DOHH2 (cell line): ENCODE measurements at regions not wholly inside any gene's neighbourhood (a gene's known extent, or its start where the extent isn't known, plus 50 kb on each side); places are given as distances from the start of the nearest gene placed in this dataset.

Source experiments
- H3F3A ChIP-seq: fragments of 200-600 bp; sonication (generic), shearing (Covaris generic); 2 replicates; pipeline ENCODE4 v1.6.0; 2016; ENCODE audit warnings: antibody characterized with exemption, mild to moderate bottlenecking; ENCODE audit not compliant: control insufficient read depth, insufficient read depth
- H3K27ac ChIP-seq: fragments of 200-600 bp; sonication (generic); 2 replicates; pipeline ENCODE4 v1.5.1; 2014; ENCODE audit warnings: low read depth, mild to moderate bottlenecking, low read length, moderate library complexity
- H3K27me3 ChIP-seq: fragments of 200-600 bp; sonication (generic); 2 replicates; pipeline ENCODE4 v1.6.1; 2014; ENCODE audit warnings: mild to moderate bottlenecking, low read length, mixed read lengths; ENCODE audit not compliant: control insufficient read depth
- H3K36me3 ChIP-seq: fragments of 200-600 bp; sonication (generic); 2 replicates; pipeline ENCODE4 v1.6.1; 2014; ENCODE audit warnings: mild to moderate bottlenecking, low read length, moderate library complexity, mixed read lengths; ENCODE audit not compliant: control insufficient read depth
- H3K4me1 ChIP-seq: fragments of 200-600 bp; sonication (generic); 2 replicates; pipeline ENCODE4 v1.6.1; 2014; ENCODE audit warnings: mild to moderate bottlenecking, low read length, mixed read lengths; ENCODE audit not compliant: control insufficient read depth
- H3K4me2 ChIP-seq: fragments of 200-600 bp; sonication (generic); 2 replicates; pipeline ENCODE4 v1.6.0; 2014; ENCODE audit warnings: mild to moderate bottlenecking, low read length, moderate library complexity
- H3K4me3 ChIP-seq: fragments of 200-600 bp; sonication (generic); 2 replicates; pipeline ENCODE4 v1.5.1; 2014; ENCODE audit warnings: mild to moderate bottlenecking, low read length, mixed read lengths
- H3K79me2 ChIP-seq: fragments of 200-600 bp; sonication (generic); 2 replicates; pipeline ENCODE4 v1.6.1; 2014; ENCODE audit warnings: mild to moderate bottlenecking, low read length, mixed read lengths; ENCODE audit not compliant: control insufficient read depth
- H3K9me2 ChIP-seq: fragments of 200-600 bp; sonication (generic); replicated peaks from 2 replicates; pipeline ENCODE4 v1.6.1; 2014; ENCODE audit warnings: mild to moderate bottlenecking, low read length, mixed read lengths; ENCODE audit not compliant: control insufficient read depth
- H3K9me3 ChIP-seq: fragments of 200-600 bp; sonication (generic); 2 replicates; pipeline ENCODE4 v1.6.1; 2014; ENCODE audit warnings: antibody characterized with exemption, low read length, mixed read lengths; ENCODE audit not compliant: control insufficient read depth, insufficient read depth
- H4K20me1 ChIP-seq: fragments of 200-600 bp; sonication (generic); 2 replicates; pipeline ENCODE4 v1.6.0; 2014; ENCODE audit warnings: low read depth, mild to moderate bottlenecking, antibody characterized with exemption, low read length, moderate library complexity; ENCODE audit not compliant: control insufficient read depth, insufficient read depth
- EZH2phosphoT487 ChIP-seq: fragments of 200-600 bp; sonication (generic); IDR thresholded peaks from 2 replicates; pipeline ENCODE4 v1.6.1; 2017; ENCODE audit warnings: borderline replicate concordance, mild to moderate bottlenecking, antibody characterized with exemption, low read length, moderate library complexity, mixed read lengths
- TF ChIP-seq, protein P1 (sequence below): fragments of 200-600 bp; sonication (generic); IDR thresholded peaks from one replicate; pipeline ENCODE4 v1.5.1; 2014; ENCODE audit warnings: antibody characterized with exemption, mild to moderate bottlenecking, low read depth, low read length; ENCODE audit not compliant: poor library complexity, severe bottlenecking

DNA sequence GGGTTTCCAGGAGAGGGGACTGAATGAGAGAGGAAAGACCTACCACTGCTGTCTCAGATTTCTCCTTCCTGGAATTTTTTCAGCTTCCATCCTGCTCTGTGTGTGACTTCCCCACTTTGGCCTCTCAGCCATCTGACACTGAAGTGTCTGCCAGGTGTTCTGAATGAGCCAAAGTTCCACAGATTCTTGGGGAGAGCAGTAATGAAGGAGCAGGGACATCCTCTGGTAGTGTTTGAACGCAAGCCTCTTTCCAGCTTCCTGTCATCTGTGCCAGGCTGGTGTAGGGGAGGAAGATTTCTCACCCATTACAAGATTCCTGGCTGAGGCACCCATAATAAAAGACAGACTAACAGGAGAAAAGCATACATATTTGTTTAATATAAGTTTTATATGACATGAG, 141.7 kb upstream of the NRXN3 start:
- no peaks in the 10 kb centered on the region for H3K9me3 ChIP-seq
- H3F3A ChIP-seq = no peaks in the 10 kb centered on the region
- H3K27ac ChIP-seq = no peak overlapping the region
- no peak overlapping the region for H3K4me3 ChIP-seq
- H3K27me3 ChIP-seq = peaks cover 3% of the 10 kb centered on the region
- H3K4me1 ChIP-seq = no peaks in the 10 kb centered on the region
- no peak overlapping the region for H3K4me2 ChIP-seq
- no peaks in the 10 kb centered on the region for H3K9me2 ChIP-seq
- no peaks in the 10 kb centered on the region for H4K20me1 ChIP-seq
- no peaks in the 10 kb centered on the region for H3K79me2 ChIP-seq
- TF ChIP-seq, protein P1, sequence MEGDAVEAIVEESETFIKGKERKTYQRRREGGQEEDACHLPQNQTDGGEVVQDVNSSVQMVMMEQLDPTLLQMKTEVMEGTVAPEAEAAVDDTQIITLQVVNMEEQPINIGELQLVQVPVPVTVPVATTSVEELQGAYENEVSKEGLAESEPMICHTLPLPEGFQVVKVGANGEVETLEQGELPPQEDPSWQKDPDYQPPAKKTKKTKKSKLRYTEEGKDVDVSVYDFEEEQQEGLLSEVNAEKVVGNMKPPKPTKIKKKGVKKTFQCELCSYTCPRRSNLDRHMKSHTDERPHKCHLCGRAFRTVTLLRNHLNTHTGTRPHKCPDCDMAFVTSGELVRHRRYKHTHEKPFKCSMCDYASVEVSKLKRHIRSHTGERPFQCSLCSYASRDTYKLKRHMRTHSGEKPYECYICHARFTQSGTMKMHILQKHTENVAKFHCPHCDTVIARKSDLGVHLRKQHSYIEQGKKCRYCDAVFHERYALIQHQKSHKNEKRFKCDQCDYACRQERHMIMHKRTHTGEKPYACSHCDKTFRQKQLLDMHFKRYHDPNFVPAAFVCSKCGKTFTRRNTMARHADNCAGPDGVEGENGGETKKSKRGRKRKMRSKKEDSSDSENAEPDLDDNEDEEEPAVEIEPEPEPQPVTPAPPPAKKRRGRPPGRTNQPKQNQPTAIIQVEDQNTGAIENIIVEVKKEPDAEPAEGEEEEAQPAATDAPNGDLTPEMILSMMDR = no peak
- TF ChIP-seq EZH2phosphoT487 = no peak
- H3K36me3 ChIP-seq = no peaks in the 10 kb centered on the region

DNA sequence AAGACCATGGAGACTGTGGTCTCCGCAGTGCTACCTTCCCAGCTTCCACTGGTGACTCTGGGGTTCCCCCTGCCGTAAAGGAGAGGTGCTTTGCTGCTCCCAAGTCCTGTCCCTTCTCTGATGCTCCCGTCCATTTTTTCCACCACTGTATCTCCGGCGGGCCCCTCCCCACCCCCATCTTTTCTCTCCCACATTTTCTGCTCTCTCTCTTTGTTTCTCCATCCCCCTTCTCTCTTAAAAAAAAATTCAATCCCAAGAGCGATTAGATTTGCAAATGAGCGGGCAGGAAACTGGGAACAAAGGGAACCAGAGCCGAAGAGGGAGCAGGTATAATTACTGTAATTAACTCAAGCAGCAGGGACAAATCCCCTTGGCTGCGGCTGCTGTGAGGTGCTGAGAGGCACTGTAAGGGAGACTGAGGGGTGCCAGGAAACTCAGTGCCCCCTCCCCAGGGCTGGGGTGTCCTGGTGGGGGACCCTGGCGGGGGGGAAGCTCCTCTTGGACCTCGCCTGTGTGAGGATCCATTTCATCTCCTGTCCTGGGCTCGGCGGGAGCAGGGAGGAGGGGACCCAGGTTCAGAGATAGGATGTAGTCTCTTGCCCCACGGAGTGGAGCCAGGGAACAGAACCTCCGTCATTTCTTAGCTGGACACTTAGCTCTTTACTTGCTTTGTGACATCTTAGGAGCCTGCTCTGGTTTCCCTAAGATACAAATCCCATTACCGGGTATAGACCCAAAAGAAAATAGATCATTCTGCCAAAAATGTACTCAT, 140.4 kb upstream of the NRXN3 start:
- H3K4me3 ChIP-seq = no peak overlapping the region
- H3K27ac ChIP-seq = no peak overlapping the region
- H3K79me2 ChIP-seq = no peaks in the 10 kb centered on the region
- no peaks in the 10 kb centered on the region for H3K4me1 ChIP-seq
- no peaks in the 10 kb centered on the region for H3K36me3 ChIP-seq
- H4K20me1 ChIP-seq = no peaks in the 10 kb centered on the region
- H3K4me2 ChIP-seq = no peak overlapping the region
- no peaks in the 10 kb centered on the region for H3K9me2 ChIP-seq
- no peaks in the 10 kb centered on the region for H3F3A ChIP-seq
- no peaks in the 10 kb centered on the region for H3K9me3 ChIP-seq
- TF ChIP-seq, protein P1 = no peak
- TF ChIP-seq EZH2phosphoT487 = no peak
- peaks cover 3% of the 10 kb centered on the region for H3K27me3 ChIP-seq

DNA sequence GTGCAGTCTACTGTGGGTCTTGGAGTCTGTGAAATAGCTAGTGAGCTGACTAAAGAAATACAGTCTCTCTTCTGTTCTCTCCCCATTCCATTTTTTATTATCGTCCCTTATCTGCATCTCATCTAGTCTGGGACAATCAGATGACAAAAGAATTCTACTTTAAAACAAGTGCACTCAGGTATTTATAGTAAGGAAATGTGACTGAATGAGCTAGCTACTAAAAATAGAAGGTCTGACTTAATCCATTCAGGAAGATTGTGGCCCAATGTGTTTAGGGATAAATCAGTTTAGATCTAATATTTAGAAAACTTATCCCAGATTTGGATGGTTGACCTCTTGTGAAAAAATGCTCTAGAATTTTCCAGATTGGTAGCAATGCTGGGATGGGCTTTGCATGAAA, 126.8 kb upstream of the NRXN3 start:
- TF ChIP-seq EZH2phosphoT487 = no peak
- TF ChIP-seq, protein P1 = no peak
- 0 out of 2 replicates have a peak, but pooled peaks cover 4% of the 10 kb centered on the region for H3K27me3 ChIP-seq
- no peaks in the 10 kb centered on the region for H3K79me2 ChIP-seq
- H3K9me3 ChIP-seq = peaks cover 4% of the 10 kb centered on the region; the same call in 1 of the 2 replicates
- no peaks in the 10 kb centered on the region for H4K20me1 ChIP-seq
- H3K4me2 ChIP-seq = no peak overlapping the region
- H3K4me3 ChIP-seq = no peak overlapping the region
- no peaks in the 10 kb centered on the region for H3K36me3 ChIP-seq
- no peaks in the 10 kb centered on the region for H3F3A ChIP-seq
- no peaks in the 10 kb centered on the region for H3K9me2 ChIP-seq
- no peak overlapping the region for H3K27ac ChIP-seq
- no peaks in the 10 kb centered on the region for H3K4me1 ChIP-seq
